Tibial nerve (tissue), 3 donors: ENCODE measurements at regions not wholly inside any gene's neighbourhood (a gene's known extent, or its start where the extent isn't known, plus 50 kb on each side); places are given as distances from the start of the nearest gene placed in this dataset.

Experiments used
- POLR2A ChIP-seq, 2 donors: fragments of 450-650 bp; IDR thresholded peaks; one replicate each; pipeline ENCODE4 v1.6.1; 2017; ENCODE audit warnings: antibody characterized with exemption in 2 of 2, mild to moderate bottlenecking in 2 of 2, moderate library complexity in 2 of 2
- TF ChIP-seq, protein P1 (sequence below), 5 experiments: fragments of 200-600 bp in 3 of 5; fragments of 450-650 bp in 2 of 5; sonication (generic) in 3 of 5; IDR thresholded peaks; one replicate each; pipeline ENCODE4 v1.5.1; 2016 to 2019; ENCODE audit warnings: antibody characterized with exemption in 5 of 5, mild to moderate bottlenecking in 3 of 5, moderate library complexity in 2 of 5

- no peak for TF ChIP-seq POLR2A (IDR thresholded peaks at IDR 0.05)
- TF ChIP-seq, protein P1, sequence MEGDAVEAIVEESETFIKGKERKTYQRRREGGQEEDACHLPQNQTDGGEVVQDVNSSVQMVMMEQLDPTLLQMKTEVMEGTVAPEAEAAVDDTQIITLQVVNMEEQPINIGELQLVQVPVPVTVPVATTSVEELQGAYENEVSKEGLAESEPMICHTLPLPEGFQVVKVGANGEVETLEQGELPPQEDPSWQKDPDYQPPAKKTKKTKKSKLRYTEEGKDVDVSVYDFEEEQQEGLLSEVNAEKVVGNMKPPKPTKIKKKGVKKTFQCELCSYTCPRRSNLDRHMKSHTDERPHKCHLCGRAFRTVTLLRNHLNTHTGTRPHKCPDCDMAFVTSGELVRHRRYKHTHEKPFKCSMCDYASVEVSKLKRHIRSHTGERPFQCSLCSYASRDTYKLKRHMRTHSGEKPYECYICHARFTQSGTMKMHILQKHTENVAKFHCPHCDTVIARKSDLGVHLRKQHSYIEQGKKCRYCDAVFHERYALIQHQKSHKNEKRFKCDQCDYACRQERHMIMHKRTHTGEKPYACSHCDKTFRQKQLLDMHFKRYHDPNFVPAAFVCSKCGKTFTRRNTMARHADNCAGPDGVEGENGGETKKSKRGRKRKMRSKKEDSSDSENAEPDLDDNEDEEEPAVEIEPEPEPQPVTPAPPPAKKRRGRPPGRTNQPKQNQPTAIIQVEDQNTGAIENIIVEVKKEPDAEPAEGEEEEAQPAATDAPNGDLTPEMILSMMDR (IDR thresholded peaks at IDR 0.05): no peak
These were observed 182.5 kb downstream of the SP3 start for GRCh38 chr2:173782681-173783080.
